ENCODE measurements at regions not wholly inside any gene's neighbourhood (a gene's known extent, or its start where the extent isn't known, plus 50 kb on each side); places are given as distances from the start of the nearest gene placed in this dataset.
A peak's percentile ranks its signal among the peaks of the same experiment; 100 is the strongest.

- TF ChIP-seq CTCF (IDR thresholded peaks at IDR 0.05; ENCODE audit: partially characterized antibody, unreplicated experiment): no peak
- Mint-ChIP-seq H3K27me3 (ENCODE audit: unreplicated experiment) (peaks cover 8% of the 10 kb centered on the region), H3K27ac (ENCODE audit: unreplicated experiment) (peak overlapping the region; percentile 15), H3K36me3 (ENCODE audit: unreplicated experiment) (no peaks in the 10 kb centered on the region), H3K4me3 (ENCODE audit: unreplicated experiment) (no peak overlapping the region), H3K9me3 (ENCODE audit: unreplicated experiment) (peaks cover 9% of the 10 kb centered on the region), H3K4me1 (ENCODE audit: low read depth, unreplicated experiment) (peaks cover 34% of the 10 kb centered on the region)
- no peak for DNase-seq
Observed at GRCh38 chr12:41905073-41905758, 239.5 kb downstream of the GXYLT1 start.

- Mint-ChIP-seq H3K27me3 (ENCODE audit: unreplicated experiment) (peaks cover 8% of the 10 kb centered on the region), H3K9me3 (ENCODE audit: unreplicated experiment) (peaks cover 9% of the 10 kb centered on the region), H3K4me3 (ENCODE audit: unreplicated experiment) (peak overlapping the region; percentile 13), H3K36me3 (ENCODE audit: unreplicated experiment) (no peaks in the 10 kb centered on the region), H3K27ac (ENCODE audit: unreplicated experiment) (no peak overlapping the region), H3K4me1 (ENCODE audit: low read depth, unreplicated experiment) (peaks cover 34% of the 10 kb centered on the region)
- no peak for DNase-seq
- TF ChIP-seq CTCF (IDR thresholded peaks at IDR 0.05; ENCODE audit: partially characterized antibody, unreplicated experiment): no peak
Observed at GRCh38 chr12:41904041-41904440, 240.6 kb downstream of the GXYLT1 start.

- peaks cover 31% of the 10 kb centered on the region for H3K4me1 Mint-ChIP-seq (ENCODE audit: low read depth, unreplicated experiment)
- H3K27me3 Mint-ChIP-seq (ENCODE audit: unreplicated experiment): peaks cover 8% of the 10 kb centered on the region
- no peak overlapping the region for H3K27ac Mint-ChIP-seq (ENCODE audit: unreplicated experiment)
- H3K36me3 Mint-ChIP-seq (ENCODE audit: unreplicated experiment): no peaks in the 10 kb centered on the region
- H3K9me3 Mint-ChIP-seq (ENCODE audit: unreplicated experiment): peaks cover 9% of the 10 kb centered on the region
- H3K4me3 Mint-ChIP-seq (ENCODE audit: unreplicated experiment): peak overlapping the region; percentile 3
- DNase-seq: no peak
- TF ChIP-seq CTCF (IDR thresholded peaks at IDR 0.05; ENCODE audit: partially characterized antibody, unreplicated experiment): no peak
Observed at GRCh38 chr12:41903014-41903708, 241.5 kb downstream of the GXYLT1 start.

- H3K36me3 Mint-ChIP-seq (ENCODE audit: unreplicated experiment): no peaks in the 10 kb centered on the region
- DNase-seq: no peak
- no peak for TF ChIP-seq CTCF (IDR thresholded peaks at IDR 0.05; ENCODE audit: partially characterized antibody, unreplicated experiment)
- peaks cover 4% of the 10 kb centered on the region for H3K9me3 Mint-ChIP-seq (ENCODE audit: unreplicated experiment)
- H3K27ac Mint-ChIP-seq (ENCODE audit: unreplicated experiment): no peak overlapping the region
- no peak overlapping the region for H3K4me3 Mint-ChIP-seq (ENCODE audit: unreplicated experiment)
- peaks cover 15% of the 10 kb centered on the region for H3K4me1 Mint-ChIP-seq (ENCODE audit: low read depth, unreplicated experiment)
- no peaks in the 10 kb centered on the region for H3K27me3 Mint-ChIP-seq (ENCODE audit: unreplicated experiment)
Observed at GRCh38 chr12:41899577-41899976, 245.1 kb downstream of the GXYLT1 start.

- no peak for TF ChIP-seq CTCF (IDR thresholded peaks at IDR 0.05; ENCODE audit: partially characterized antibody, unreplicated experiment)
- no peaks in the 10 kb centered on the region for H3K36me3 Mint-ChIP-seq (ENCODE audit: unreplicated experiment)
- no peak for DNase-seq
- H3K27me3 Mint-ChIP-seq (ENCODE audit: unreplicated experiment): no peaks in the 10 kb centered on the region
- H3K4me1 Mint-ChIP-seq (ENCODE audit: low read depth, unreplicated experiment): no peaks in the 10 kb centered on the region
- no peak overlapping the region for H3K27ac Mint-ChIP-seq (ENCODE audit: unreplicated experiment)
- H3K4me3 Mint-ChIP-seq (ENCODE audit: unreplicated experiment): no peak overlapping the region
- no peaks in the 10 kb centered on the region for H3K9me3 Mint-ChIP-seq (ENCODE audit: unreplicated experiment)
Observed at GRCh38 chr12:41897593-41897992, 247.1 kb downstream of the GXYLT1 start.

All from glutamatergic neuron (in vitro differentiated cells).